HL-60 (cell line): ENCODE measurements at regions not wholly inside any gene's neighbourhood (a gene's known extent, or its start where the extent isn't known, plus 50 kb on each side); places are given as distances from the start of the nearest gene placed in this dataset.

Experiments
- DNase-seq, 2 experiments: peaks; one replicate each; pipeline ENCODE4 v3.0.0-alpha.2; 2010 to 2020; ENCODE audit warnings: low read depth in 1 of 2, low spot score in 1 of 2
- H3K27ac ChIP-seq: fragments of 250-450 bp; sonication (Bioruptor Pico); replicated peaks from 2 replicates; pipeline ENCODE4 v1.5.1; 2020; ENCODE audit warnings: mild to moderate bottlenecking, moderate library complexity
- H3K27me3 ChIP-seq: fragments of 250-450 bp; sonication (Bioruptor Pico); 2 replicates; pipeline ENCODE4 v1.5.1; 2021; ENCODE audit warnings: mild to moderate bottlenecking, moderate library complexity; ENCODE audit not compliant: insufficient read depth, poor library complexity, severe bottlenecking
- H3K4me3 ChIP-seq: replicated peaks from 2 replicates; pipeline ENCODE4 v1.5.1; 2011; ENCODE audit warnings: mild to moderate bottlenecking, control low read depth, low read length; ENCODE audit not compliant: insufficient read depth
- GABPA ChIP-seq: IDR thresholded peaks from 2 replicates; pipeline ENCODE4 v1.6.1; 2012; ENCODE audit warnings: low read depth
- POLR2AphosphoS5 ChIP-seq: IDR thresholded peaks from 2 replicates; pipeline ENCODE4 v1.6.1; 2012; ENCODE audit warnings: low read depth
- REST ChIP-seq: IDR thresholded peaks from 2 replicates; pipeline ENCODE4 v1.6.1; 2012; ENCODE audit warnings: low read depth; ENCODE audit not compliant: insufficient replicate concordance
- SPI1 ChIP-seq: IDR thresholded peaks from 2 replicates; pipeline ENCODE4 v1.6.1; 2012; ENCODE audit warnings: low read depth, mild to moderate bottlenecking, borderline replicate concordance
- TF ChIP-seq, protein P1 (sequence below): IDR thresholded peaks from one replicate; pipeline ENCODE4 v1.5.1; 2011; ENCODE audit warnings: low read length, control low read depth, inconsistent platforms; ENCODE audit not compliant: insufficient read depth

DNA sequence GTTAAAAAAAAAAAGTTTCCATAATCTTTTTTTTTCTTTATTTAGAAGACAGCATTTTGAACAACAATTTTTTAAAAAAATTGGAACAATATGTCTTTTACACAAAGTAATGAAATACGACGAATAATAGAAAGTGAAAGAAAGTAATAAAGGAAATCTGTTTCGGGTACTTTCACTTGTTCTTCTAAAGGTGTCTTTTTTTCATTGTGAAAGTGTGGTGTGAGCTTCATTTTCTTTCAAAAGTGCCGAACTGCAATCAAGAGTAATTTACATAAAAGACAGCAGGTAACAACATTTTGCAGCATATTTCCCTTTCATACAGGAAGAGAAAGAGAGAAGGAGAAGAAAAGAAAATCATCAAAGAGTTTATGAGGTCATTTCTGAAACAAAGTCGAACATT, 159.7 kb upstream of the CDH12 start:
- DNase-seq = no peak
- Histone ChIP-seq H3K27me3 (no peaks in the 10 kb centered on the region), H3K4me3 (no peak overlapping the region), H3K27ac (no peak overlapping the region)
- no peak for TF ChIP-seq GABPA
- TF ChIP-seq, protein P1, sequence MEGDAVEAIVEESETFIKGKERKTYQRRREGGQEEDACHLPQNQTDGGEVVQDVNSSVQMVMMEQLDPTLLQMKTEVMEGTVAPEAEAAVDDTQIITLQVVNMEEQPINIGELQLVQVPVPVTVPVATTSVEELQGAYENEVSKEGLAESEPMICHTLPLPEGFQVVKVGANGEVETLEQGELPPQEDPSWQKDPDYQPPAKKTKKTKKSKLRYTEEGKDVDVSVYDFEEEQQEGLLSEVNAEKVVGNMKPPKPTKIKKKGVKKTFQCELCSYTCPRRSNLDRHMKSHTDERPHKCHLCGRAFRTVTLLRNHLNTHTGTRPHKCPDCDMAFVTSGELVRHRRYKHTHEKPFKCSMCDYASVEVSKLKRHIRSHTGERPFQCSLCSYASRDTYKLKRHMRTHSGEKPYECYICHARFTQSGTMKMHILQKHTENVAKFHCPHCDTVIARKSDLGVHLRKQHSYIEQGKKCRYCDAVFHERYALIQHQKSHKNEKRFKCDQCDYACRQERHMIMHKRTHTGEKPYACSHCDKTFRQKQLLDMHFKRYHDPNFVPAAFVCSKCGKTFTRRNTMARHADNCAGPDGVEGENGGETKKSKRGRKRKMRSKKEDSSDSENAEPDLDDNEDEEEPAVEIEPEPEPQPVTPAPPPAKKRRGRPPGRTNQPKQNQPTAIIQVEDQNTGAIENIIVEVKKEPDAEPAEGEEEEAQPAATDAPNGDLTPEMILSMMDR = no peak

DNA sequence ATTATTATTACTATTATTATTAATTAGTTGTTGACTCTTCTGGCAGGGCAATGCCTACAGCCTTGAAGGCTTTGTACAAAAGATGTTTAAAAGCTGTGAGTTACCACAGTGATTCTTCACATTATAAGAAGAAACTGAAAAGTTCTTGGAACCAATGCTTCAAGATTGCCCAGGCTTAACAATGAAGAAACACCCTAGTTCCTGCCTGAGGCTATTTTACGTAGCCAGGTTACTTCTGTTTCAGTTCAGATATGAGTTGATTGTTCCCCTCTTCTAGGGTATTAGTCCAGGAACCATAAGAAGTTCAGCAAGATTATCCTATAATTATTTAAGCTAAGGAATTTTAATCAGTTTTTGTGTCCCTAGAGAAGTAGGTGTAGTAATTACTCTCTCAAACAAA, 154.6 kb upstream of the CDH12 start:
- TF ChIP-seq GABPA = no peak
- TF ChIP-seq SPI1 = no peak
- TF ChIP-seq POLR2AphosphoS5 = no peak
- TF ChIP-seq REST = no peak
- TF ChIP-seq, protein P1 = no peak
- DNase-seq = no peak
- Histone ChIP-seq H3K27ac (no peak overlapping the region), H3K27me3 (no peaks in the 10 kb centered on the region), H3K4me3 (no peak overlapping the region)

DNA sequence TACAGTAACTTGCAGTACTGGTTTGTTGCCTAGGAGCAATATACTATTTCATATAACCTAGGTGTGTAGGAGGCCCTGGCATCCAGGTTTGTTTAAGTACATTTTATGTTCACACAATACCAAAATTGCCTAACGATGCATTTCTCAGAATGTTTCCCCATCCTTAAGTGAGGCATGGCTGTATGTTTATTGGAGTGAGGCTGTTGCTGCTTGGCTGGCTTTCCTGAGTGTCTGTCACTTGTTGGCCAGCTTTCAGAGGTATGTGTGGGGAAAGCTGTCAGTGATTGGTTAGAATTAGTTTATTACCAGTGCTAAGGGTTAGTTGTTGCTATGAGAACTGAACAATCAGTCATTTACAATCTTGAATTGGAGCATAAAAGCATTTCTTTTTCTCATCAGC, 154.1 kb upstream of the CDH12 start:
- no peak for DNase-seq
- Histone ChIP-seq H3K27ac (no peak overlapping the region), H3K27me3 (no peaks in the 10 kb centered on the region), H3K4me3 (no peak overlapping the region)
- no peak for TF ChIP-seq SPI1
- TF ChIP-seq REST = no peak

- H3K4me3 ChIP-seq = no peak overlapping the region
- no peaks in the 10 kb centered on the region for H3K27me3 ChIP-seq
- no peak overlapping the region for H3K27ac ChIP-seq
- no peak for DNase-seq
- no peak for TF ChIP-seq GABPA
- TF ChIP-seq POLR2AphosphoS5 = no peak
- TF ChIP-seq SPI1 = no peak
- TF ChIP-seq REST = no peak
These were observed 148.0 kb upstream of the CDH12 start for GRCh38 chr5:23001120-23001519.
